ENCODE measurements at regions not wholly inside any gene's neighbourhood (a gene's known extent, or its start where the extent isn't known, plus 50 kb on each side); places are given as distances from the start of the nearest gene placed in this dataset.

- TF ChIP-seq CTCF (optimal IDR thresholded peaks at IDR 0.05 in 1 of 3, IDR thresholded peaks at IDR 0.05 in 1 of 3, conservative IDR thresholded peaks at IDR 0.05 in 1 of 3; ENCODE audit: extremely low read depth in 1 of 3, insufficient read depth in 2 of 3, low read length in 3 of 3) (no peak), EZH2 (IDR thresholded peaks at IDR 0.05; ENCODE audit: low read length) (no peak)
Observed at GRCh38 chr5:163571744-163572143, 66.3 kb downstream of the MAT2B start.

Measured in keratinocyte (primary cell).